ENCODE measurements at regions not wholly inside any gene's neighbourhood (a gene's known extent, or its start where the extent isn't known, plus 50 kb on each side); places are given as distances from the start of the nearest gene placed in this dataset.

- Histone ChIP-seq H3K36me3 (ENCODE audit: insufficient read depth, insufficient read length, low read length) (no peaks in the 10 kb centered on the region), H3K4me1 (ENCODE audit: insufficient read depth, insufficient read length) (peaks cover 4% of the 10 kb centered on the region), H3K27me3 (ENCODE audit: insufficient read depth, insufficient read length) (no peaks in the 10 kb centered on the region), H3K4me3 (ENCODE audit: insufficient read length, low read depth) (no peak overlapping the region), H3K9ac (ENCODE audit: insufficient read length, low read depth) (no peak overlapping the region), H3K9me3 (ENCODE audit: insufficient read depth, low read length) (peaks cover 11% of the 10 kb centered on the region; the same call in 1 of the 2 replicates)
- DNase-seq (ENCODE audit: low read depth, low spot score) = no peak
- TF ChIP-seq SUZ12 (IDR thresholded peaks at IDR 0.05; ENCODE audit: extremely low read depth, insufficient read depth, insufficient read length) (no peak), YY1 (IDR thresholded peaks at IDR 0.05; ENCODE audit: insufficient read depth, insufficient read length) (no peak), ZNF274 (IDR thresholded peaks at IDR 0.05; ENCODE audit: low read depth, low read length) (no peak)
Observed at GRCh38 chr6:170175644-170176135, 115.2 kb downstream of the DLL1 start.

DNA sequence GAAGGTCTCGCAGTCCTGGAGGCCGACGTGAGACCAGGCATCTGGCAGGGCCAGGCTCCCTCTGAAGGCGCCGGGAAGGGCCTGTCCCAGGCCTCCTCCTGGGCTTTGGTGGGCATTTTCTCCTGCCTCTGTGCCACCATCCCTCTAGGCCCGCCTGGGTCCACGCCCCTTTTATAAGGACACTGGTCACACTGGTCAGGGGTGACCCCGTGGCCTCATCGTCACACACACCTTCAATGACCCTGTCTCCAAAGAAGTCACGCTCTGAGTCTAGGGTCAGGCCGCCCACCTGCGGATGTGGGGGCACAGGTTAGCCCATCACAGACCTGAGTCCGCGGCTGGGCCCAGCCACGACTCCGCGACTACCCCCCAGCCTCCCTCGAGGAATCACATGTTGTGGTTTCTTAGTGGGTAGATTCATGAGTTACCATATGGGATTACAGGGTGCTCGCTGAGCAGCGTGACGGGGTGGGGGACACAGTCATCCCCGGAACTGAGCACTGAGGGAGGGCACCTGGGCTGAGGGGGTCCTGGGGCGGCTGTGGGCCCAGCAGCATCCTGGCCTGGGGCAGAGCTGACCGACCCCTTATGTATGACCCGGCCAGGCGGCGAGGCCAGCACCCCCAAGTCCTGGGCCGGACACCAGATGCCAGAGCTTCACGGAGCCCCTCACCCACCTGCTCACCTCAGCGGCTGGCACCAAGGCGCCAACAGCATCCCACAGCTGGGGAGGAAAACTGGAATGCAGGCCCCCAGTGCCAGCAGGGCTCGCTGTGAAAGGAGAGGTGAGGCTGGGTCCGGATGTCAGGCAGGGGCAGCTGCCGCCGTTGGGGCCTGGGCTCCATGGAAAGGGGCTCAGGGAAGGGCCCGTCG is 115.9 kb downstream of the DLL1 start:
- H3K36me3 ChIP-seq (ENCODE audit: insufficient read depth, insufficient read length, low read length) = no peaks in the 10 kb centered on the region
- no peak for DNase-seq (ENCODE audit: low read depth, low spot score)
- no peak overlapping the region for H3K9ac ChIP-seq (ENCODE audit: insufficient read length, low read depth)
- no peaks in the 10 kb centered on the region for H3K27me3 ChIP-seq (ENCODE audit: insufficient read depth, insufficient read length)
- H3K4me3 ChIP-seq (ENCODE audit: insufficient read length, low read depth) = no peak overlapping the region
- H3K9me3 ChIP-seq (ENCODE audit: insufficient read depth, low read length) = peaks cover 12% of the 10 kb centered on the region; the same call in 1 of the 2 replicates
- TF ChIP-seq YY1 (IDR thresholded peaks at IDR 0.05; ENCODE audit: insufficient read depth, insufficient read length) (no peak), ZNF274 (IDR thresholded peaks at IDR 0.05; ENCODE audit: low read depth, low read length) (no peak), SUZ12 (IDR thresholded peaks at IDR 0.05; ENCODE audit: extremely low read depth, insufficient read depth, insufficient read length) (no peak)
- peaks cover 4% of the 10 kb centered on the region for H3K4me1 ChIP-seq (ENCODE audit: insufficient read depth, insufficient read length)

DNA sequence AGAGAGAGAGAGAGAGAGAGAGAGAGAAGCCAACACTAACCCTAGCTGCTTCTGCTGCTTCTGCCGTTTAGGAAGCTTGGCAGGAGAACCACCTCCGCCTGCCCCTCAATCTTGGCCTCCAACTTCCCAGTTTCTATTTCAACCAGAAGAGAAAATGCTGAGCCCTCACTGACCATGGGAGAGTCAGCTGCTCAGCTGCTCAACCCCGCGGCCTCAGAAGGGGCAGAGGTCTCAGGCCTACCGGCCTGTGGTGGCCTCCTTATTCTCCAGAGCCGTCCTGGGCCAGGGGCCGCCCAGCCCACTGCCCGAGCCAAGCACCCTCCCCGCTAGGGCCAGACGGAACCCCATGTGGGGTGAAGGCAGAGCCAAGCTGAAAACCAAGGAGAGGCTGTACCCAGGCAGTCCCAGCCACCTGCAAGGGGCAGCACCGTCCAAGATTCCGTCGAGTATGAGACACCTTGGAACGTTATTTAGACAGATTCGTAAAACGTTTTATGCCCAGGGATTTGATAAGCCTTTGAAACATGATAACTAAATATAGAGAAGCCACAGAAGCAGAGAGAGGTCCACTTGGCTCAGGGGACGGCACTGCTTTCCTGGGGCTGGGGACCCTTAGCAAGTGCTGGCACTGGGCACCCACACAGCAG is 116.6 kb downstream of the DLL1 start:
- Histone ChIP-seq H3K9me3 (ENCODE audit: insufficient read depth, low read length) (peaks cover 12% of the 10 kb centered on the region; the same call in 1 of the 2 replicates), H3K4me1 (ENCODE audit: insufficient read depth, insufficient read length) (peaks cover 4% of the 10 kb centered on the region), H3K36me3 (ENCODE audit: insufficient read depth, insufficient read length, low read length) (no peaks in the 10 kb centered on the region), H3K9ac (ENCODE audit: insufficient read length, low read depth) (no peak overlapping the region), H3K4me3 (ENCODE audit: insufficient read length, low read depth) (no peak overlapping the region), H3K27me3 (ENCODE audit: insufficient read depth, insufficient read length) (no peaks in the 10 kb centered on the region)
- TF ChIP-seq ZNF274 (IDR thresholded peaks at IDR 0.05; ENCODE audit: low read depth, low read length) (no peak), YY1 (IDR thresholded peaks at IDR 0.05; ENCODE audit: insufficient read depth, insufficient read length) (no peak), SUZ12 (IDR thresholded peaks at IDR 0.05; ENCODE audit: extremely low read depth, insufficient read depth, insufficient read length) (no peak)
- DNase-seq (ENCODE audit: low read depth, low spot score) = no peak

- Histone ChIP-seq H3K27me3 (ENCODE audit: insufficient read depth, insufficient read length) (no peaks in the 10 kb centered on the region), H3K4me3 (ENCODE audit: insufficient read length, low read depth) (no peak overlapping the region), H3K4me1 (ENCODE audit: insufficient read depth, insufficient read length) (peaks cover 3% of the 10 kb centered on the region), H3K9me3 (ENCODE audit: insufficient read depth, low read length) (peaks cover 12% of the 10 kb centered on the region; the same call in 1 of the 2 replicates), H3K9ac (ENCODE audit: insufficient read length, low read depth) (no peak overlapping the region), H3K36me3 (ENCODE audit: insufficient read depth, insufficient read length, low read length) (no peaks in the 10 kb centered on the region)
- TF ChIP-seq SUZ12 (IDR thresholded peaks at IDR 0.05; ENCODE audit: extremely low read depth, insufficient read depth, insufficient read length) (no peak), YY1 (IDR thresholded peaks at IDR 0.05; ENCODE audit: insufficient read depth, insufficient read length) (no peak), ZNF274 (IDR thresholded peaks at IDR 0.05; ENCODE audit: low read depth, low read length) (no peak)
- DNase-seq (ENCODE audit: low read depth, low spot score) = no peak
Observed at GRCh38 chr6:170173335-170173881, 117.5 kb downstream of the DLL1 start.

GRCh38 chr6:170172825-170173256 is 118.0 kb downstream of the DLL1 start:
- H3K4me3 ChIP-seq (ENCODE audit: insufficient read length, low read depth) = no peak overlapping the region
- TF ChIP-seq ZNF274 (IDR thresholded peaks at IDR 0.05; ENCODE audit: low read depth, low read length) = no peak
- no peak for TF ChIP-seq YY1 (IDR thresholded peaks at IDR 0.05; ENCODE audit: insufficient read depth, insufficient read length)
- no peak for TF ChIP-seq SUZ12 (IDR thresholded peaks at IDR 0.05; ENCODE audit: extremely low read depth, insufficient read depth, insufficient read length)

GRCh38 chr6:170172392-170172791 is 118.5 kb downstream of the DLL1 start:
- H3K9me3 ChIP-seq (ENCODE audit: insufficient read depth, low read length) = peaks cover 12% of the 10 kb centered on the region; the same call in 1 of the 2 replicates
- no peak for DNase-seq (ENCODE audit: low read depth, low spot score)
- no peaks in the 10 kb centered on the region for H3K36me3 ChIP-seq (ENCODE audit: insufficient read depth, insufficient read length, low read length)
- H3K4me3 ChIP-seq (ENCODE audit: insufficient read length, low read depth) = no peak overlapping the region
- H3K27me3 ChIP-seq (ENCODE audit: insufficient read depth, insufficient read length) = no peaks in the 10 kb centered on the region
- TF ChIP-seq SUZ12 (IDR thresholded peaks at IDR 0.05; ENCODE audit: extremely low read depth, insufficient read depth, insufficient read length) (no peak), YY1 (IDR thresholded peaks at IDR 0.05; ENCODE audit: insufficient read depth, insufficient read length) (no peak), ZNF274 (IDR thresholded peaks at IDR 0.05; ENCODE audit: low read depth, low read length) (no peak)
- H3K9ac ChIP-seq (ENCODE audit: insufficient read length, low read depth) = no peak overlapping the region
- H3K4me1 ChIP-seq (ENCODE audit: insufficient read depth, insufficient read length) = peaks cover 2% of the 10 kb centered on the region

More at GRCh38 chr6:170172825-170173256, 118.0 kb downstream of the DLL1 start:
- no peaks in the 10 kb centered on the region for H3K27me3 ChIP-seq (ENCODE audit: insufficient read depth, insufficient read length)
- peaks cover 2% of the 10 kb centered on the region for H3K4me1 ChIP-seq (ENCODE audit: insufficient read depth, insufficient read length)
- peaks cover 12% of the 10 kb centered on the region; the same call in 1 of the 2 replicates for H3K9me3 ChIP-seq (ENCODE audit: insufficient read depth, low read length)
- no peak overlapping the region for H3K9ac ChIP-seq (ENCODE audit: insufficient read length, low read depth)
- DNase-seq (ENCODE audit: low read depth, low spot score) = no peak
- H3K36me3 ChIP-seq (ENCODE audit: insufficient read depth, insufficient read length, low read length) = no peaks in the 10 kb centered on the region

Data from NT2/D1 (cell line).